Activated naive CD8-positive, alpha-beta T cell treated with anti-CD3 and anti-CD28 coated beads for 36 hours (primary cell): ENCODE measurements at regions not wholly inside any gene's neighbourhood (a gene's known extent, or its start where the extent isn't known, plus 50 kb on each side); places are given as distances from the start of the nearest gene placed in this dataset.

Experiments
- DNase-seq: peaks from one replicate; pipeline ENCODE4 v3.0.0; 2021
- H3K27ac Mint-ChIP-seq: one replicate; pipeline ENCODE4 v1.8.0; 2022; ENCODE audit warnings: mild to moderate bottlenecking, moderate library complexity, mixed read lengths
- H3K27me3 Mint-ChIP-seq: one replicate; pipeline ENCODE4 v1.8.0; 2022; ENCODE audit warnings: mild to moderate bottlenecking, mixed read lengths
- H3K36me3 Mint-ChIP-seq: one replicate; pipeline ENCODE4 v1.8.0; 2021; ENCODE audit warnings: mild to moderate bottlenecking, mixed read lengths
- H3K4me1 Mint-ChIP-seq: one replicate; pipeline ENCODE4 v1.8.0; 2021; ENCODE audit warnings: mixed read lengths
- H3K4me3 Mint-ChIP-seq: one replicate; pipeline ENCODE4 v1.8.0; 2022; ENCODE audit warnings: mild to moderate bottlenecking, moderate library complexity, mixed read lengths
- H3K9me3 Mint-ChIP-seq: one replicate; pipeline ENCODE4 v1.8.0; 2022; ENCODE audit warnings: mixed read lengths

DNA sequence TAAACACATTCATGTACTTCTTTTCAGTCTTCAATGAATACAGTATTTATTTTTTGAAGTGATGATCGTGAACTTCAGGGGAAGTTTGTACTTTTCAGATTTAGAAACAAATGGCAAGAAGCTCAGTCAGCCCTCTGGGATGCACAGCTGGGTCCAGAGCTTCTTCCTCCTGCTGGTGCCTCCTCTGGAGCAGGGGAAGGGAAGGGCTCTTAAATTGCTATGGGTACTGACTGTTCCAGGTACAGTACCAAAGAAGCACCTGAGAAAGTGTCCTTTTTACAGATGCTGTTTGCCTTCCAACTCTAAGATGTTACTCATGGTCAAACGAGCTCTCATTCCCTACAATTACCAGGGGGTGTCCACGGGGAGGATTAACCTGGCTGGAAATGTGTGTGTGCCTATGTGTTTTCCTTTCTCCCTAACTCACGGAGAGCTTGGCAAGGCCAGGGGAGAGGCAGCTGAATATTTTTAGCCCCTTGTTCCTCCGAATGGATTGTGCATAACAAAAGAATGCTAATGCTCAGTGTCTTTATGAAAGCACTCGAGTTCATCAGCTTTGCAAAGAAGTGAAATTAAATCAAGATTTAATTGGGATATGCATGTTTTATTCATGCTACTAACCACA lies 313.7 kb upstream of the CADM1 start:
- Mint-ChIP-seq H3K27me3 (peaks cover 3% of the 10 kb centered on the region), H3K9me3 (peaks cover 7% of the 10 kb centered on the region), H3K4me1 (no peaks in the 10 kb centered on the region), H3K4me3 (no peak overlapping the region), H3K36me3 (no peaks in the 10 kb centered on the region), H3K27ac (no peak overlapping the region)
- DNase-seq = no peak

DNA sequence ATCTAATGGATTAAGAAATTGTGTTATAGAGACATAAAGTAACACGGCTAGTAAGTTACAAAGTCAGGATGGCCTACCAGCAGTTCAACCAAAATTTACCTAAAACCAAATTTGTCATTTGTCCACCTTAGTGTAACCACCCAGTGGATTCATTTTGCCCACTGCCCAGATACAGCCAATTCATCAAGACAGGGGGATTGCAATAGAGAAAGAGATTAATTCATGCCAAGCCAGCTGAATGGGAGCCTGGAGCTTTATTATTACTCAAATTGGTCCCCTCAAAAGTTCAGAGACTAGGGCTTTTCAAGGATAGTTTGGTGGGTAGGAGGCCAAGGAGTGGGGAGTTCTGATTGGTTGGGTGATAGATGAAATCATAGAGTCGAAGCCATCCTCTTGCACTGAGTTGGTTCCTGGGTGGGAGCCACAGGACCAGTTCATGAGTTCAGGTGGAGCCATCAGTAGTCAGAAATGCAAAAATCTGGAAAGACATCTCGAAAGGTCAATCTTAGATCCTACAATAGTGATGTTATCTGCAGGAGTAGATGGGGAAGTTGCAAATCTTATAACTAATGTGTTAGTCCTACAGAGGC lies 304.2 kb upstream of the CADM1 start:
- Mint-ChIP-seq H3K4me3 (no peak overlapping the region), H3K27ac (no peak overlapping the region), H3K9me3 (peaks cover 21% of the 10 kb centered on the region), H3K4me1 (no peaks in the 10 kb centered on the region), H3K27me3 (no peaks in the 10 kb centered on the region), H3K36me3 (no peaks in the 10 kb centered on the region)
- DNase-seq = no peak

DNA sequence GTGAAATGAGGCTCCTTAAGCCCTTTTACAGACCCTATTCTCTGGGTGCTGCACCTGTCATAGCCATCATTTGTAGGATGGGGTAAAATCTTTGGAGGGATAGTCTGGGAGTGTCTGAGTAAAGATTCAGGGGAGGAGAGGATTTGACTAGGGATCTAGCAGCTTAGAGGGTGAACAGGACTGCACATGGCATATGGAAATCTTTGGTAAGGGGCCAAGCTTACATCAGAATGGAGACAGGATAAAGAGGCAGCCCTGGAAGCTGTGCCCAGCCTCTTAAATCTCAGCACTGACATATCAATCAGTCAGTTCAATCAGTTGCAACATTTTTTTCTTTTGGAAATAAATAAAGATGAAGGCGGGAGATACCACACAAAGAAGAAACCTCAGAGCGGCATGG lies 301.8 kb upstream of the CADM1 start:
- H3K36me3 Mint-ChIP-seq = no peaks in the 10 kb centered on the region
- peaks cover 21% of the 10 kb centered on the region for H3K9me3 Mint-ChIP-seq
- H3K4me3 Mint-ChIP-seq = no peak overlapping the region
- H3K4me1 Mint-ChIP-seq = no peaks in the 10 kb centered on the region
- no peak for DNase-seq
- H3K27ac Mint-ChIP-seq = no peak overlapping the region
- H3K27me3 Mint-ChIP-seq = no peaks in the 10 kb centered on the region

DNA sequence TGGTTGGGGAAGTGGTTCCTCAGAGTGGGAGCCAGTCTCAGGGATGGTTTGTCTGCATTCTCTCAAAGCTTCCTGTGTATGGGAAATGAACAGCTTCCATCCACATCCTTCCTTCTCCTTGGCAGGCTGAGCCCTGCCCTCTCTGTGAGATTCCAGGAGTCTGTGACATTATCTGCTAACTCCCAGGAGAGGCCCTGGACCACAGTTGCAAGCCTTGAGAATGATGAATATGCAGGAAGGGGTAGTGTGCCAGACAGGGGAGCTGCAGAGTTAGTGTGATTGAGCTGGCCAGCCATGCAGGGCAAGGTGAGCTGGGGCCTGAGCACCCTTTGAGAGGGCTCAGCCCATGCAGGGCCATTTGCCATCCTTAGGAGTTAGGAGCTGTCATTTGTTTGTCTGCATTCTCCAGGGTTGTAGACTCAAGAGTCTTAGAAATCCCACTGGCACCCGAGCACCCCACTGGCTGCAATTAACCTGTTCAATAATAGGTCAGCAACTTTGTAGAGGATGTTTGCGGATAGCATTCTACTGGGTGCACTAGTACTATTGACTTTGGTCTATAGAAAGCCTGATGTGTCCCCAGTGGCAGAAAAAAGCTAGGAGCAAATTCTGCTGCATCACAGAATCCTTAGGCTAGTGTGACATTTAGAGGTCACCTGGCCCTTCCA lies 299.0 kb upstream of the CADM1 start:
- Mint-ChIP-seq H3K9me3 (peaks cover 7% of the 10 kb centered on the region), H3K27ac (no peak overlapping the region), H3K4me1 (no peaks in the 10 kb centered on the region), H3K27me3 (no peaks in the 10 kb centered on the region), H3K36me3 (no peaks in the 10 kb centered on the region), H3K4me3 (no peak overlapping the region)
- DNase-seq = no peak

DNA sequence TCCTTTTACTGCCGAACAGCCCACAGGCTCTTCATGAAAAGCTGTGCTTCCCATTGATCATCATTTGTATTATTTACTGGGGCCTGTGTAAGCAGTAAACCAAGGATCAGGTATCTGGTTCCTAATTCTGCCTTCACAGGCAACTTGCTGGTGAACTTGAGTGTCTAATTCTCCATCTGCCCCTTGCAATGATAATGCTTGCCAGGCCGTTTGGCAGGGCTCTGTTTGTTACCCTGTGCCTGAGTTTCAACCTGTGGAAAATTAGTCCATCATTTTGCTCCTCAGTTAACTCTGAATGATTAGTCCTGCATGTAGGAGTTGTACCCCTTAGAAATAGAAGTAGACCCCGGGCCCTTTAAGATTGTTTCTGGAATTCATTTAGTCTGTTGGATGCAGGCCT lies 298.4 kb upstream of the CADM1 start:
- DNase-seq = no peak
- H3K27me3 Mint-ChIP-seq = no peaks in the 10 kb centered on the region
- H3K27ac Mint-ChIP-seq = no peak overlapping the region

GRCh38 chr11:115792903-115793302 lies 288.7 kb upstream of the CADM1 start:
- H3K4me3 Mint-ChIP-seq = no peak overlapping the region
- H3K27me3 Mint-ChIP-seq = no peaks in the 10 kb centered on the region
- no peaks in the 10 kb centered on the region for H3K9me3 Mint-ChIP-seq
- DNase-seq = no peak
- no peaks in the 10 kb centered on the region for H3K36me3 Mint-ChIP-seq
- H3K4me1 Mint-ChIP-seq = no peaks in the 10 kb centered on the region
- H3K27ac Mint-ChIP-seq = no peak overlapping the region

More for the DNA sequence above, 298.4 kb upstream of the CADM1 start:
- no peak overlapping the region for H3K4me3 Mint-ChIP-seq
- peaks cover 5% of the 10 kb centered on the region for H3K9me3 Mint-ChIP-seq
- no peaks in the 10 kb centered on the region for H3K4me1 Mint-ChIP-seq
- H3K36me3 Mint-ChIP-seq = no peaks in the 10 kb centered on the region

GRCh38 chr11:115787302-115787701 lies 283.1 kb upstream of the CADM1 start:
- H3K27ac Mint-ChIP-seq = no peak overlapping the region
- H3K9me3 Mint-ChIP-seq = peaks cover 2% of the 10 kb centered on the region
- no peaks in the 10 kb centered on the region for H3K4me1 Mint-ChIP-seq
- no peaks in the 10 kb centered on the region for H3K27me3 Mint-ChIP-seq
- DNase-seq = no peak
- H3K4me3 Mint-ChIP-seq = no peak overlapping the region
- H3K36me3 Mint-ChIP-seq = no peaks in the 10 kb centered on the region

DNA sequence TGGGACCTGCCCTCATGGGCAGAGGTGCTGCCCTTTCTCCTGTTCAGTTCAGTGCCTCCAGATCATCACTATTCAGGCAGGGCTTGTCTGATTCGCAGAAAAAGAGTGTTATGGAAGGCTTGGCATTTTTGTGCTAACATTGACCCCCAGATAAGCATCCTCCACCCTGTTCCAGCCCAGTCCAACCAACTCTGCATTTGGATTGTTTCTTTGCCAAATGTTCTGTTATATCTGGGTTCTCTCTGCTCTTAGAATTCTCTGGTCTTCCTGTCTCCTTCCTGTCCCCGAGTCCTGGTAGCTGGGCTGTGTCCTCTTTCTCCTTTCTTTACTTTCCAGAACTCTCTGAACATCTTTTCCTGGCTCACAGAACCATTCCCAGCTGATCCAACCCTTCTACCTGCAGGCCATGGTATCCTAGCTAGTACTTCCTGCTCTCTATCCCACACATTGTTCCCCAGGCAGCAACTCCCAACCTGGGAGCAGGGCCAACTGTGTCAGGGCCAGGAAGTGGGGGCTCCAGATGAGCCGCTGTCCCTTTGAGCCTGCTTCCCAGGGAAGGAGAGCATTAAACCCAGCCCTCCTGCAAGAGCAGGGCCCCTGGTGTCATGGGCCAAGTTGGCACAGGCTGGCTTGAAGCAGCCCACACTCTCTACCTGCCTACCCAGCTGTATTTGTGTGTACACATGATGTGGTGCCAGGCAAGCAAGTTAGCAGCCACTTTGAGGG lies 280.7 kb upstream of the CADM1 start:
- H3K4me1 Mint-ChIP-seq = no peaks in the 10 kb centered on the region
- no peak for DNase-seq
- H3K27me3 Mint-ChIP-seq = no peaks in the 10 kb centered on the region
- peaks cover 2% of the 10 kb centered on the region for H3K9me3 Mint-ChIP-seq
- no peak overlapping the region for H3K27ac Mint-ChIP-seq
- no peaks in the 10 kb centered on the region for H3K36me3 Mint-ChIP-seq
- no peak overlapping the region for H3K4me3 Mint-ChIP-seq

DNA sequence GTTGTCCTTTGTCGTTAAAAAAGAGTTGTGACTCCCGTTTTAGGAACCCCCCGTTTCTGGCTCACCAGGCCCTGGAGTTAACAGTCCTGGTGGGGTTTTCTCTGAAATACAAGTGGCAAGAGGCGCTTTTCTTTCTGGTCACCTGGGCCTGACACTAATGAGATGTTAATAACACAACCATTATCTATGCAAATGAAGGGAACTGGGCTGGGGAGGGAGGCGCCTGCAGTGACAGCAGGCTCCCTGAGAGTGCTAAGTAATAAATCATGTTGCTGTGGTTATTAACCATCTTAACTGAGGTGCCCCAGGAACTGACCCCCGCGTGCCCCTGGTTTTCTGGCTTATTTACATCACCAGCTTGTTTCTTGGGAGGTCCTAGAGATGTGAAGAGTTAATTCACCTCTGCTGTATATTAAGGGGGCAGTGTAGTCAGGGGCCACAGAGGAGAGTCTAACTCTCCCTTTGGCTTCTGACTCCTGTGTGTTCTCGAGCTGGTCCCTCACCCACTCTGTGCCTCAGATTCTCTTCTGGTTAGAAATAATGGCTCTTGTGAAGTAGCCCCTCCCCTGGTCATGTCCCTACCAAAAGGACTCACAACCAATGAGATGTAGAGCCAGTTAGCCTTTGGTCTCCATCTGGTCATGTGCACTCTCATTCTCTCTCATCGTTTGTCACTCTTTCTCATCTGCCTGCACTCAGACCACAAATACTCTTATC lies 276.6 kb upstream of the CADM1 start:
- H3K9me3 Mint-ChIP-seq = no peaks in the 10 kb centered on the region
- H3K36me3 Mint-ChIP-seq = no peaks in the 10 kb centered on the region
- H3K27ac Mint-ChIP-seq = no peak overlapping the region
- H3K27me3 Mint-ChIP-seq = no peaks in the 10 kb centered on the region
- no peak for DNase-seq
- no peak overlapping the region for H3K4me3 Mint-ChIP-seq
- H3K4me1 Mint-ChIP-seq = no peaks in the 10 kb centered on the region

GRCh38 chr11:115778928-115779650 lies 274.9 kb upstream of the CADM1 start:
- H3K27ac Mint-ChIP-seq = no peak overlapping the region
- no peaks in the 10 kb centered on the region for H3K9me3 Mint-ChIP-seq
- no peaks in the 10 kb centered on the region for H3K4me1 Mint-ChIP-seq
- DNase-seq = no peak
- no peaks in the 10 kb centered on the region for H3K27me3 Mint-ChIP-seq
- H3K4me3 Mint-ChIP-seq = no peak overlapping the region
- H3K36me3 Mint-ChIP-seq = no peaks in the 10 kb centered on the region

DNA sequence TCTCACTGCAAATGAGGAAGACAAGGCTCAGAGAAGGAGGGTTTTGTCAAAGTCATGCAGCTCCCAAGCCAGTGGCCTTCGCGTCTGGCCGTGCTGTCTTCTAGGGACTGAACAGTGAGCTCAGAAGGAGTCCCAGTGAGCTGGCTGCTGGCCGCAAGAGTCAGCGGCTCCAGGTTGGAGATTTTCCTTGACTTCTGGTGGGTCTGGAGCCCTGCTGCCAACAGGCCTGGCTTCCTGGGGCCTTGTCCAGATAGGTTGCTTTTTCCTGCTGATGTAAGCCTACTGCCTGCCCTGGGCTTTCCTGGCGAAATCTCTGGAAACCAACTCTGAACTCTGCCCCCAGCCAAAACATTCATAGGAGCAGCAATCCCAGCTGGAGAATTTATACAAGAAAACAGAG lies 272.7 kb upstream of the CADM1 start:
- no peaks in the 10 kb centered on the region for H3K36me3 Mint-ChIP-seq
- H3K4me3 Mint-ChIP-seq = no peak overlapping the region
- DNase-seq = no peak
- H3K27ac Mint-ChIP-seq = no peak overlapping the region
- no peaks in the 10 kb centered on the region for H3K27me3 Mint-ChIP-seq
- H3K4me1 Mint-ChIP-seq = no peaks in the 10 kb centered on the region
- no peaks in the 10 kb centered on the region for H3K9me3 Mint-ChIP-seq

GRCh38 chr11:115775846-115776245 lies 271.6 kb upstream of the CADM1 start:
- Mint-ChIP-seq H3K27ac (no peak overlapping the region), H3K9me3 (no peaks in the 10 kb centered on the region), H3K36me3 (no peaks in the 10 kb centered on the region), H3K27me3 (no peaks in the 10 kb centered on the region), H3K4me1 (no peaks in the 10 kb centered on the region), H3K4me3 (no peak overlapping the region)
- no peak for DNase-seq

- no peaks in the 10 kb centered on the region for H3K27me3 Mint-ChIP-seq
- H3K4me3 Mint-ChIP-seq = no peak overlapping the region
- no peak for DNase-seq
- H3K4me1 Mint-ChIP-seq = no peaks in the 10 kb centered on the region
- no peaks in the 10 kb centered on the region for H3K36me3 Mint-ChIP-seq
- H3K9me3 Mint-ChIP-seq = no peaks in the 10 kb centered on the region
- no peak overlapping the region for H3K27ac Mint-ChIP-seq
These were observed 270.5 kb upstream of the CADM1 start for GRCh38 chr11:115774756-115775155.

DNA sequence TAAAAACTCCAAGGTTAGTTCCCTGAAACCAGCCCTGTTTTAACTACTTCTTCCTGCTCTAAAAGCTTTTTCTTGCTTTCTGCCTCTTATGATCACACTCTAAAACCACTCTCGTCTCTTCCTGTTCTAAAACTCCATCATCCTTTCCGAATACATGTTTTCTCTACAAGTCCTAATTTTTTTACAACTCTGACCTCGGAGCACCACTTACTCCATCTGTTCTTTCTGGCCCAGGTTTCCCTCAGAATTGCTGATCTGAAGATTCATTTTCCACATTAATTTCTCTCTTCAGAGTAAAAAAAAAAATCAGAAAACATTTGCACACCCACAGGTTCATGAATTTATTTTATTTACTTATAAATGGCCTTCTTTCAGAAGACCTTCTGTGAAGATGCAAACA lies 265.7 kb upstream of the CADM1 start:
- Mint-ChIP-seq H3K36me3 (no peaks in the 10 kb centered on the region), H3K4me1 (no peaks in the 10 kb centered on the region), H3K27me3 (no peaks in the 10 kb centered on the region), H3K4me3 (no peak overlapping the region), H3K27ac (no peak overlapping the region), H3K9me3 (no peaks in the 10 kb centered on the region)
- no peak for DNase-seq
